NB4 (cell line): ENCODE measurements at regions not wholly inside any gene's neighbourhood (a gene's known extent, or its start where the extent isn't known, plus 50 kb on each side); places are given as distances from the start of the nearest gene placed in this dataset.

Source experiments
- CTCF ChIP-seq: IDR thresholded peaks from one replicate; pipeline ENCODE4 v1.5.1; 2012; ENCODE audit warnings: low read depth, low read length
- MAX ChIP-seq: IDR thresholded peaks from 2 replicates; pipeline ENCODE4 v1.6.1; 2011; ENCODE audit warnings: low read depth, low read length
- MYC ChIP-seq: IDR thresholded peaks from 2 replicates; pipeline ENCODE4 v1.6.1; 2011; ENCODE audit warnings: low read depth, low read length
- POLR2A ChIP-seq: IDR thresholded peaks from 2 replicates; pipeline ENCODE4 v1.6.1; 2011; ENCODE audit warnings: mild to moderate bottlenecking; ENCODE audit not compliant: insufficient read length; ENCODE audit errors: extremely low read depth

GRCh38 chr10:20601941-20602461 is 295.1 kb downstream of the NEBL start:
- no peak for TF ChIP-seq MAX
- no peak for TF ChIP-seq POLR2A
- TF ChIP-seq CTCF: no peak
- no peak for TF ChIP-seq MYC
